Aorta (tissue), 5 donors: ENCODE measurements at regions not wholly inside any gene's neighbourhood (a gene's known extent, or its start where the extent isn't known, plus 50 kb on each side); places are given as distances from the start of the nearest gene placed in this dataset.
A peak's percentile ranks its signal among the peaks of the same experiment; 100 is the strongest.

ENCODE experiments used
- ATAC-seq: fragments of 200-7000 bp; cut with Tn5 transposase; one replicate; pipeline ENCODE4 v1.9.1; 2022; ENCODE audit warnings: moderate library complexity; ENCODE audit not compliant: low FRiP score
- DNase-seq, 2 donors: peaks; one replicate each; pipeline ENCODE4 v3.0.0-alpha.2; 2020
- H3K27ac ChIP-seq, 2 donors: one replicate each; pipeline ENCODE4 v1.5.1; 2013; ENCODE audit warnings: low read length in 2 of 2, mild to moderate bottlenecking in 2 of 2, moderate library complexity in 2 of 2, control low read depth in 1 of 2, inconsistent platforms in 1 of 2, low read depth in 1 of 2
- H3K27me3 ChIP-seq, 2 donors: one replicate each; pipeline ENCODE4 v1.6.1; 2013; ENCODE audit warnings: control low read depth in 1 of 2, low read length in 1 of 2, mild to moderate bottlenecking in 1 of 2, moderate library complexity in 1 of 2; ENCODE audit not compliant: insufficient read depth in 2 of 2, control insufficient read depth in 1 of 2
- H3K36me3 ChIP-seq, 2 donors: one replicate each; pipeline ENCODE4 v1.6.1; 2013; ENCODE audit warnings: control low read depth in 1 of 2, low read length in 1 of 2, mild to moderate bottlenecking in 1 of 2; ENCODE audit not compliant: insufficient read depth in 2 of 2, control insufficient read depth in 1 of 2
- H3K4me1 ChIP-seq, 2 donors: one replicate each; pipeline ENCODE4 v1.6.1; 2013; ENCODE audit warnings: low read length in 2 of 2, control low read depth in 1 of 2, mild to moderate bottlenecking in 1 of 2, moderate library complexity in 1 of 2; ENCODE audit not compliant: insufficient read depth in 2 of 2, control insufficient read depth in 1 of 2
- H3K4me3 ChIP-seq, 2 donors: one replicate each; pipeline ENCODE4 v1.5.1; 2013; ENCODE audit warnings: low read length in 2 of 2, control low read depth in 1 of 2, mild to moderate bottlenecking in 1 of 2
- H3K9me3 ChIP-seq: one replicate; pipeline ENCODE4 v1.6.1; 2013; ENCODE audit warnings: mild to moderate bottlenecking, low read length; ENCODE audit not compliant: control insufficient read depth
- WGBS, 2 donors: extraction: QIAGEN DNeasy Blood & Tissue Kit; methylation state at CpG; one replicate each; pipeline ENCODE4 v1.1.7; 2013; 5-methylcytosine and 5-hydroxymethylcytosine counted together
- intact Hi-C, 2 donors: fragments of 100-400 bp; cut with DNase I; formaldehyde crosslinking; loops; one replicate each; pipeline versions ENCODE4 v1.14.2 to v1.15.0; 2022
- donor health status: healthy with polysubstance abuse.
- donor health status: Bipolar disorder and iron deficiency.
- donor health status: DM: no; HTN: no; CAD: no.
- donor health status: DM: no; HTN: no; CAD: no.
- donor health status: DM: yes; HTN: yes; CAD: no.

- intact Hi-C loops: no loop called here
- H3K27me3 ChIP-seq: no peaks in the 10 kb centered on the region
- H3K36me3 ChIP-seq: no peaks in the 10 kb centered on the region
- no peaks in the 10 kb centered on the region for H3K9me3 ChIP-seq
- no peak for DNase-seq
- ATAC-seq: no peak
- H3K4me1 ChIP-seq: peaks cover 3 to 4% of the 10 kb centered on the region in 2 donors
- H3K27ac ChIP-seq: no peak overlapping the region
- WGBS, 2 donors: 78 to 88% methylated on average over 3 of the region's 3 CpGs
- H3K4me3 ChIP-seq: no peak overlapping the region
Measured at GRCh38 chr5:31064215-31064614, 129.3 kb upstream of the CDH6 start.

- intact Hi-C loops: no loop called here
- 57 to 62% methylated on average over 3 of the region's 3 CpGs for WGBS, 2 donors
Measured at GRCh38 chr5:31062902-31063580, 130.4 kb upstream of the CDH6 start.

GRCh38 chr5:31059889-31060288 is 133.6 kb upstream of the CDH6 start:
- ATAC-seq: peak; percentile 70
- intact Hi-C loops: no loop called here
- no peaks in the 10 kb centered on the region for H3K27me3 ChIP-seq

More at GRCh38 chr5:31062902-31063580, 130.4 kb upstream of the CDH6 start:
- no peaks in the 10 kb centered on the region for H3K27me3 ChIP-seq
- no peak overlapping the region for H3K27ac ChIP-seq
- ATAC-seq (no peak), DNase-seq (no peak)
- no peaks in the 10 kb centered on the region for H3K9me3 ChIP-seq
- peaks cover 3 to 4% of the 10 kb centered on the region in 2 donors for H3K4me1 ChIP-seq
- no peak overlapping the region for H3K4me3 ChIP-seq
- no peaks in the 10 kb centered on the region for H3K36me3 ChIP-seq

GRCh38 chr5:31054453-31054852 is 139.0 kb upstream of the CDH6 start:
- intact Hi-C loops: no loop called here
- 67 to 79% methylated on average over 4 of the region's 4 CpGs for WGBS, 2 donors
- no peak overlapping the region for H3K4me3 ChIP-seq

More at GRCh38 chr5:31059889-31060288, 133.6 kb upstream of the CDH6 start:
- Histone ChIP-seq H3K9me3 (no peaks in the 10 kb centered on the region), H3K4me1 (no peaks in the 10 kb centered on the region), H3K36me3 (no peaks in the 10 kb centered on the region), H3K4me3 (no peak overlapping the region), H3K27ac (no peak overlapping the region)
- no peak for DNase-seq
- WGBS, 2 donors: 93 to 98% methylated on average over 2 of the region's 2 CpGs

GRCh38 chr5:31052937-31053658 is 140.4 kb upstream of the CDH6 start:
- H3K36me3 ChIP-seq: no peaks in the 10 kb centered on the region
- WGBS, 2 donors: 96 to 98% methylated on average over 7 of the region's 7 CpGs
- H3K4me1 ChIP-seq: no peaks in the 10 kb centered on the region
- DNase-seq (no peak), ATAC-seq (no peak)
- no peaks in the 10 kb centered on the region for H3K9me3 ChIP-seq
- no peaks in the 10 kb centered on the region for H3K27me3 ChIP-seq
- H3K4me3 ChIP-seq: no peak overlapping the region
- intact Hi-C loops: no loop called here
- no peak overlapping the region for H3K27ac ChIP-seq

More at GRCh38 chr5:31054453-31054852, 139.0 kb upstream of the CDH6 start:
- Histone ChIP-seq H3K9me3 (no peaks in the 10 kb centered on the region), H3K27me3 (no peaks in the 10 kb centered on the region), H3K36me3 (no peaks in the 10 kb centered on the region), H3K27ac (no peak overlapping the region), H3K4me1 (no peaks in the 10 kb centered on the region)
- ATAC-seq: no peak
- DNase-seq: no peak

GRCh38 chr5:31051316-31051715 is 142.2 kb upstream of the CDH6 start:
- no peak for ATAC-seq
- DNase-seq: no peak
- Histone ChIP-seq H3K4me3 (no peak overlapping the region), H3K36me3 (no peaks in the 10 kb centered on the region), H3K9me3 (no peaks in the 10 kb centered on the region), H3K27ac (no peak overlapping the region), H3K4me1 (no peaks in the 10 kb centered on the region), H3K27me3 (no peaks in the 10 kb centered on the region)
- intact Hi-C loops: no loop called here
- 93 to 94% methylated on average over 4 of the region's 4 CpGs for WGBS, 2 donors

- no peak for DNase-seq
- intact Hi-C loops: no loop called here
- H3K27me3 ChIP-seq: no peaks in the 10 kb centered on the region
- no peaks in the 10 kb centered on the region for H3K9me3 ChIP-seq
- no peaks in the 10 kb centered on the region for H3K36me3 ChIP-seq
- no peak overlapping the region for H3K4me3 ChIP-seq
- H3K4me1 ChIP-seq: no peaks in the 10 kb centered on the region
- 80 to 84% methylated on average over 2 of the region's 2 CpGs for WGBS, 2 donors
- ATAC-seq: no peak
- no peak overlapping the region for H3K27ac ChIP-seq
Measured at GRCh38 chr5:31049936-31050704, 143.4 kb upstream of the CDH6 start.

- Histone ChIP-seq H3K27me3 (no peaks in the 10 kb centered on the region), H3K9me3 (no peaks in the 10 kb centered on the region), H3K36me3 (no peaks in the 10 kb centered on the region), H3K4me3 (no peak overlapping the region), H3K4me1 (no peaks in the 10 kb centered on the region), H3K27ac (no peak overlapping the region)
- DNase-seq (no peak), ATAC-seq (no peak)
- 58 to 88% methylated on average over 3 of the region's 3 CpGs for WGBS, 2 donors
- intact Hi-C loops: no loop called here
Measured at GRCh38 chr5:31049461-31049860, 144.0 kb upstream of the CDH6 start.
